AG09319 (cell line): ENCODE measurements at regions not wholly inside any gene's neighbourhood (a gene's known extent, or its start where the extent isn't known, plus 50 kb on each side); places are given as distances from the start of the nearest gene placed in this dataset.

Experiments used
- DNase-seq: peaks from one replicate; pipeline ENCODE4 v3.0.0-alpha.2; 2010; ENCODE audit warnings: low read depth; ENCODE audit errors: extremely low read depth
- TF ChIP-seq, protein P1 (sequence below): IDR thresholded peaks from 2 replicates; pipeline ENCODE4 v1.5.1; 2011; ENCODE audit warnings: low read depth, mild to moderate bottlenecking, inconsistent platforms, low read length, moderate library complexity

DNA sequence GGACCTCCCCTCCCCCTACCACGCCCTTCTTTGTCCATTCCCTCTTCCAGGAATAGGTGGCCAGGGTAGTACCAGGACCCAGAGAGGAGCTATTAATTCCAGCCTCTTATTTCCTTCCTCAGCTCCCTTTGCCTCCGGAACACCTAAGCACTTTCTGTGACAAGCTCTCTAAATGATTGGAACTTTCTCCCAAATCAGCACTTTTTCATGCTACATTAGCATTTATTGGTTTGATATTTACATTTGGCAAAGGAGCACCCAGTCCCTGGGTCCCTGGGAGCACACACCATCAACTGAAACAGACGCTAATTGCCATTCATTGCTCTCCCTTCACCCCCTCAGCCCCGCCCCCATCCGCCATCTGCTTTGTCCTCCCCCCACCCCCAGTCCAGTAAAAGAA, 182.0 kb upstream of the BCOR start:
- TF ChIP-seq, protein P1, sequence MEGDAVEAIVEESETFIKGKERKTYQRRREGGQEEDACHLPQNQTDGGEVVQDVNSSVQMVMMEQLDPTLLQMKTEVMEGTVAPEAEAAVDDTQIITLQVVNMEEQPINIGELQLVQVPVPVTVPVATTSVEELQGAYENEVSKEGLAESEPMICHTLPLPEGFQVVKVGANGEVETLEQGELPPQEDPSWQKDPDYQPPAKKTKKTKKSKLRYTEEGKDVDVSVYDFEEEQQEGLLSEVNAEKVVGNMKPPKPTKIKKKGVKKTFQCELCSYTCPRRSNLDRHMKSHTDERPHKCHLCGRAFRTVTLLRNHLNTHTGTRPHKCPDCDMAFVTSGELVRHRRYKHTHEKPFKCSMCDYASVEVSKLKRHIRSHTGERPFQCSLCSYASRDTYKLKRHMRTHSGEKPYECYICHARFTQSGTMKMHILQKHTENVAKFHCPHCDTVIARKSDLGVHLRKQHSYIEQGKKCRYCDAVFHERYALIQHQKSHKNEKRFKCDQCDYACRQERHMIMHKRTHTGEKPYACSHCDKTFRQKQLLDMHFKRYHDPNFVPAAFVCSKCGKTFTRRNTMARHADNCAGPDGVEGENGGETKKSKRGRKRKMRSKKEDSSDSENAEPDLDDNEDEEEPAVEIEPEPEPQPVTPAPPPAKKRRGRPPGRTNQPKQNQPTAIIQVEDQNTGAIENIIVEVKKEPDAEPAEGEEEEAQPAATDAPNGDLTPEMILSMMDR, result no peak
- no peak for DNase-seq

DNA sequence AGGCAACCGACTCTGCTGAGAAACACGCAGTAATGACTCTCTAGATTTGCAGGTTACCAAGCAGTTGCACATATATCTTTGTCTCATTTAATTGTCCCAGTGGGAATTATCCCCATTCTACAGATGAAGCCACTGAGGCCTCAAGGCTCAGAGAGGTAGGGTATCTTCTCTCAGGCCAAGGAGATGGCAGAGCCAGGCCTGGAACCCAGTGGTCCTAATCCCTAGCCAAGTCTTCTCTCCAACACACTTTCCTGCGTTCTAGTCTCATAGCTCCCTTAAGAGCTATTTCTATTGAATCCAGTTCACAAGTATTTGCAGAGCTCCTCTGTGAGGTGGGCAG, 181.3 kb upstream of the BCOR start:
- TF ChIP-seq, protein P1, result no peak
- DNase-seq, result no peak

DNA sequence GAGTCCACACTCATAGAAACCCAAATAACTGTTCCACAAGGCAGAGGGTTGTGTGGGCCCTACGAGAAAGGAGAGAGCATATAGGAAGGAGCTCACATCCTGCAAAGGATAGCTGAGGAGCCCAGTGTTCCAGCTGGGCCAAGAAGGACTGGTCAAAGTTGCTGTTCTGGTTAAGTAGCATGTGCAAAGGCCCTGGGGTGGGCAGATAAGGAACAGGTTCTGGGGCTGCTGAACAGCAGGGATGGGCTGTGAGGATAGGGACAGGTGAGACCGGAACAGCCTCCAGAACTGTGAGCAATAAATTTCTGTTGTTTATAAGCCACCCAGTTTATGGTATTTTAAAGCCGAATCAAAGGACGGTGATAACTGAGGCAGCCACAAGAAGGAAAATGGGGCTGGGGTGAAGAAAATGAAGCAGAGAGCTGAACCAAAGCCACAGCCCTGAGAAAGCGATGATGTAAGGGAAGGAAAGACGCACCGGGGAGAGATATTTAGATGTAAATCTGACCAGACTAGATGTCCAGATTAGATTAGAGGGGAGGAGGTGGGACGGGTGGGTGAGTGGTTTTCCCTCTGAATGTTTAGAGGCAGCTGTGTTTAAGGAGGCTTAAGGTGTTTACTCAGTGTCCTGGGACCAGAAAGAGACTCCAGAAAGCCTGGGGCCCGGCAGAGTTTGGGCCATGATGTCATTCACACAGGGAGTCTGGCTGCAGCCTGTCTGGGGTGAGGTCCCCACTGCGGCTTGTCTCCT, 180.8 kb upstream of the BCOR start:
- TF ChIP-seq, protein P1, result no peak
- DNase-seq, result no peak

DNA sequence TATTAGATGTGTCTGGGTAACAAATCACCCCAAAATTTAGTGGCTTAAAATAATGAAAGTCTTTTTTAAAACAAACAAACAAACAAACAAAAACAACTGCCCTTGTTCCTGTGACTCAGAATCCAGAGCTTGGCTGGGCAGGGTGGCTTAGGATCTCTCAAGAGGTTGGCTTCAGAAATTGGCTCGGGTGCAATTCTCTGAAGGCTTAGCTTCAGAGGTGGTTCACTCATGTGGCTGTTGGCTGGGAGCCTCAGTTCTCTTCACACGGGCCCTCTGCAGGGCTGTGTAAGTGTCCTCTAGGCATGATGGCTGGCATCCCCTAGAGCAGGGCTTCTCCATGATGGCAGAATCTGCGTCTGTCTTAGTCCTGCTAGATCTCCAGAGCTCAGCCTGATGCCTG, 179.9 kb upstream of the BCOR start:
- TF ChIP-seq, protein P1, result no peak
- DNase-seq, result no peak

DNA sequence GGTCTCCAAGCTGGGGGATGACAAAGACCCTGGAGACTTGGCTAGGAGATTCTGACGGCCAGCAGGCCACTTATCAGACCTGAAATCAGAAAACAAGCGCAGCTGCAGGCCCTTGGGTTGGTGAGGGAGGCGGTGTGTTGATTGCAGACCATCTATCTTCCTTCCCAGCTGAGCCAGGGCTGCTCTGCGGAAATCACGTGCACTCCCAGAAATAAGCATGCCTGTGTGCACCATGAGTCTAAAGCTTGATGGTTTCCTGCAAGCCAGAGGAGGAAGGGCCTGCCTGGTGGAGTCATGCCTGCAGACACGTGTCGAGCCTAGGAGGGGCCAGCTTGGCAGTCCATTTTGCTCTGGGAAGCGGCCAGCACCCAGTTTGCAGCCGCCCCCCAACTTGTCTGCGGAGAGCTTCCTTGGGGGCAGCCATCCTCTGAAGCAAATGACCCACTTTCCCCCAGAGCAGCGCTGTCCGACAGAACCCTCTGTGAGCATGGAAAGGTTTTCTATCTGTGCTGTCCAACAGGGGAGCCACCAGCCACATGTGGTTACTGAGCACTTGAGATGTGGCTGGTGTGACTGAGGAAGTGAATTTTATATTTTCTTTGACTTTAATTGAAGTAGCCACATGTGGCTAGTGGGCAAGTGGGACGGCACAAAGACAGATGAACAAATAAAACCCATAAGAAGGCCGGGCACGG, 175.7 kb upstream of the BCOR start:
- no peak for DNase-seq
- TF ChIP-seq, protein P1, result no peak

DNA sequence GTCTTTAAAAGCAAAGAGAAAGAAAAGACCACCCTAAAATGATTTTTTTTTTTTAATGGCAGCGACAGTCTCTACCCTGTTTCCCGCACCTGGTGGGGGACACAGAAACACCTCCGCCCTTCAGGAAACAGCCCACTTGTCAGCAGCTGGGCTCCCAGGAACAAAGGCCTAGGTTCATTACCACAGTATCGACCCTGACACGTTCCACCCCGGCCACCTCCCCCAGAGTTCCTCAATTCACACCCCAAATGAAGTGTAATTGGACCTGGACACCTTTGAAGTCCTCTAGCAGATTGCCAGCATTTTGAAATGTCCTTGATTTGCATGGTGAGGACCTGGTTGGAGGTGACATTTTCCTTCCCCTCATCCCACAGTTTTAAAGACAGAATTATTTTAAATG, 175.0 kb upstream of the BCOR start:
- DNase-seq, result no peak
- TF ChIP-seq, protein P1, result no peak

DNA sequence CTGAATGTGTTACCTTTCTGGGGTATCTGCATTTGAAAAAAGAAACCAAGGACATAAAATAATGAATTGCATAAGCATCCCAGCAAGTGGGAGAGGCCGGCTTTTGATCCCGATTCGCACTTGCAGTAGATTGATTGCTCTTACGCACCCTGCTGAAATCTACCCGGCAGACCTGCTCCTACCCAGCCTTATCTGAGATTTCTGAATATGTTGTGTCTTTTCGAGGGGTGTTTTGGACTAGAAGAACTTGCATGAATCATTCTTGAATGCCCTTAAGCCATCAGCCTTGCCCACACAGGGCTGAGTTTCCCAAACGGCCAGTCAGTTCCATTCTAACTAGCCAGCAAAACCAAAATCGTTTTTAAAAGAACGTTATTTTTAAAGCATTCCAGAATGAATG, 174.4 kb upstream of the BCOR start:
- TF ChIP-seq, protein P1, result no peak
- no peak for DNase-seq
